H1 (cell line): ENCODE measurements at regions not wholly inside any gene's neighbourhood (a gene's known extent, or its start where the extent isn't known, plus 50 kb on each side); places are given as distances from the start of the nearest gene placed in this dataset.

ENCODE experiments used
- CTCF ChIP-seq, 3 experiments: IDR thresholded peaks; 1 replicate in 2 of 3; 2 replicates in 1 of 3; pipeline versions ENCODE4 v1.5.1 to v1.6.1; 2011; ENCODE audit warnings: low read length in 3 of 3, mild to moderate bottlenecking in 3 of 3, inconsistent platforms in 2 of 3, low read depth in 1 of 3, moderate library complexity in 1 of 3; ENCODE audit not compliant: insufficient read depth in 1 of 3; ENCODE audit errors: control extremely low read depth in 1 of 3
- RBBP5 ChIP-seq: IDR thresholded peaks from 2 replicates; pipeline ENCODE4 v1.7.1; 2012; ENCODE audit warnings: low read depth, mild to moderate bottlenecking, inconsistent platforms, low read length, moderate library complexity, borderline replicate concordance
- SAP30 ChIP-seq: fragments of 300-600 bp; sonication (generic); IDR thresholded peaks from 2 replicates; pipeline ENCODE4 v1.7.1; 2012; ENCODE audit warnings: low read length, moderate library complexity, mild to moderate bottlenecking, inconsistent platforms; ENCODE audit not compliant: insufficient read depth, insufficient replicate concordance

- TF ChIP-seq CTCF (IDR thresholded peaks at IDR 0.05; ENCODE audit: control extremely low read depth in 1 of 3, insufficient read depth in 1 of 3, low read depth in 1 of 3, low read length in 3 of 3): no peak
- TF ChIP-seq SAP30: no peak
- no peak for TF ChIP-seq RBBP5
Observed at GRCh38 chr11:24312464-24313238, 184.2 kb upstream of the LUZP2 start (continued).
